ENCODE measurements at regions not wholly inside any gene's neighbourhood (a gene's known extent, or its start where the extent isn't known, plus 50 kb on each side); places are given as distances from the start of the nearest gene placed in this dataset.

- Histone ChIP-seq H4K5ac (ENCODE audit: insufficient read length, low read depth, low read length) (no peak overlapping the region), H4K8ac (replicated peaks; ENCODE audit: insufficient read length, low read depth, low read length) (no peak overlapping the region), H3K79me2 (ENCODE audit: insufficient read depth, low read length) (no peaks in the 10 kb centered on the region), H3K4me2 (ENCODE audit: insufficient read depth, insufficient read length, low read length) (no peak overlapping the region), H2AFZ (ENCODE audit: low read length) (no peak overlapping the region), H3K9ac (ENCODE audit: extremely low read depth, insufficient read length, low read length) (no peak overlapping the region), H3K27me3 (ENCODE audit: insufficient read depth, low read length) (no peaks in the 10 kb centered on the region), H3T11ph (ENCODE audit: low read length) (no peak overlapping the region), H2AK5ac (ENCODE audit: insufficient read length, low read length) (no peak overlapping the region), H3K27ac (ENCODE audit: insufficient read length, low read depth, low read length) (no peak overlapping the region), H4K91ac (ENCODE audit: insufficient read length, low read depth, low read length) (no peak overlapping the region), H4K20me1 (ENCODE audit: control insufficient read depth, insufficient read depth, insufficient read length) (no peaks in the 10 kb centered on the region), H2BK20ac (ENCODE audit: low read depth, low read length, poor library complexity, severe bottlenecking) (no peak overlapping the region), H3K14ac (ENCODE audit: insufficient read depth, low read length) (no peak overlapping the region), H3K79me1 (ENCODE audit: insufficient read depth, low read depth, low read length, poor library complexity, severe bottlenecking) (no peaks in the 10 kb centered on the region), H3K56ac (ENCODE audit: insufficient read length, low read depth, low read length) (no peak overlapping the region), H3K23ac (ENCODE audit: insufficient read length, low read depth, low read length) (no peak overlapping the region), H2BK15ac (ENCODE audit: low read depth, low read length) (no peak overlapping the region), H2BK5ac (ENCODE audit: insufficient read length, low read length) (no peak overlapping the region), H3K23me2 (ENCODE audit: insufficient read length, low read depth, low read length, poor library complexity, severe bottlenecking) (no peaks in the 10 kb centered on the region), H3K9me3 (ENCODE audit: control insufficient read depth, low read depth, low read length) (no peaks in the 10 kb centered on the region), H2BK12ac (ENCODE audit: insufficient read length, low read depth, low read length) (no peak overlapping the region), H3K4ac (ENCODE audit: low read depth, low read length) (no peak overlapping the region), H3K18ac (ENCODE audit: insufficient read length, low read depth, low read length) (no peak overlapping the region), H2BK120ac (ENCODE audit: low read depth, low read length, poor library complexity, severe bottlenecking) (no peak overlapping the region), H3K4me1 (ENCODE audit: insufficient read depth, low read length) (no peaks in the 10 kb centered on the region)
- Mint-ChIP-seq H3K27ac (no peak overlapping the region), H3K9me3 (no peaks in the 10 kb centered on the region), H3K27me3 (ENCODE audit: low read depth) (no peaks in the 10 kb centered on the region), H3K4me3 (no peak overlapping the region), H3K4me1 (peaks cover 2 to 7% of the 10 kb centered on the region in 2 experiments), H3K36me3 (ENCODE audit: insufficient read depth in 1 of 3, low read depth in 3 of 3) (no peaks in the 10 kb centered on the region)
- DNase-seq = no peak
- TF ChIP-seq CTCF (conservative IDR thresholded peaks at IDR 0.05) = no peak
- no CpG with 5 or more reads among the region's 3 CpGs for WGBS (ENCODE audit: extremely low coverage, insufficient read length, low lambda C conversion rate)
Observed at GRCh38 chr11:95703049-95703448, 86.5 kb downstream of the FAM76B start.
